ENCODE measurements at regions not wholly inside any gene's neighbourhood (a gene's known extent, or its start where the extent isn't known, plus 50 kb on each side); places are given as distances from the start of the nearest gene placed in this dataset.
A peak's percentile ranks its signal among the peaks of the same experiment; 100 is the strongest.

- Histone ChIP-seq H3K4me2 (ENCODE audit: control insufficient read depth, extremely low read depth, insufficient read depth, low read depth, low read length) (no peak overlapping the region), H3K4me3 (ENCODE audit: control insufficient read depth in 2 of 3, extremely low read depth in 1 of 3, insufficient read depth in 2 of 3, low read depth in 1 of 3, low read length in 3 of 3) (no peak overlapping the region), H3K9me3 (ENCODE audit: control insufficient read depth, low read depth, low read length) (no peaks in the 10 kb centered on the region), H3K4me1 (ENCODE audit: control insufficient read depth, extremely low read depth, insufficient read depth, low read length) (peaks cover 20% of the 10 kb centered on the region), H3K9ac (ENCODE audit: control insufficient read depth, extremely low read depth, insufficient read depth, low read length) (no peak overlapping the region), H3K9me1 (ENCODE audit: control insufficient read depth, extremely low read depth, insufficient read depth, low read length) (no peaks in the 10 kb centered on the region), H3K27ac (ENCODE audit: control insufficient read depth, insufficient read depth, low read length) (no peak overlapping the region), H4K20me1 (ENCODE audit: control insufficient read depth, extremely low read depth, insufficient read depth, low read length) (no peaks in the 10 kb centered on the region), H3K36me3 (ENCODE audit: control insufficient read depth in 2 of 2, extremely low read depth in 1 of 2, insufficient read depth in 2 of 2, low read length in 2 of 2) (no peaks in the 10 kb centered on the region), H2AFZ (ENCODE audit: control insufficient read depth, low read length) (no peak overlapping the region), H3K79me2 (ENCODE audit: control insufficient read depth, insufficient read depth, low read length) (no peaks in the 10 kb centered on the region), H3K27me3 (ENCODE audit: control insufficient read depth, extremely low read depth, insufficient read depth, low read length) (no peaks in the 10 kb centered on the region)
- TF ChIP-seq, protein P1, sequence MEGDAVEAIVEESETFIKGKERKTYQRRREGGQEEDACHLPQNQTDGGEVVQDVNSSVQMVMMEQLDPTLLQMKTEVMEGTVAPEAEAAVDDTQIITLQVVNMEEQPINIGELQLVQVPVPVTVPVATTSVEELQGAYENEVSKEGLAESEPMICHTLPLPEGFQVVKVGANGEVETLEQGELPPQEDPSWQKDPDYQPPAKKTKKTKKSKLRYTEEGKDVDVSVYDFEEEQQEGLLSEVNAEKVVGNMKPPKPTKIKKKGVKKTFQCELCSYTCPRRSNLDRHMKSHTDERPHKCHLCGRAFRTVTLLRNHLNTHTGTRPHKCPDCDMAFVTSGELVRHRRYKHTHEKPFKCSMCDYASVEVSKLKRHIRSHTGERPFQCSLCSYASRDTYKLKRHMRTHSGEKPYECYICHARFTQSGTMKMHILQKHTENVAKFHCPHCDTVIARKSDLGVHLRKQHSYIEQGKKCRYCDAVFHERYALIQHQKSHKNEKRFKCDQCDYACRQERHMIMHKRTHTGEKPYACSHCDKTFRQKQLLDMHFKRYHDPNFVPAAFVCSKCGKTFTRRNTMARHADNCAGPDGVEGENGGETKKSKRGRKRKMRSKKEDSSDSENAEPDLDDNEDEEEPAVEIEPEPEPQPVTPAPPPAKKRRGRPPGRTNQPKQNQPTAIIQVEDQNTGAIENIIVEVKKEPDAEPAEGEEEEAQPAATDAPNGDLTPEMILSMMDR (optimal IDR thresholded peaks at IDR 0.05 in 1 of 3, IDR thresholded peaks at IDR 0.05 in 1 of 3, conservative IDR thresholded peaks at IDR 0.05 in 1 of 3; ENCODE audit: extremely low read depth in 1 of 3, insufficient read depth in 2 of 3, low read length in 3 of 3) = no peak
- TF ChIP-seq EZH2 (IDR thresholded peaks at IDR 0.05; ENCODE audit: low read length) = no peak
- dilution Hi-C loops (cut with MboI; ENCODE audit: extremely low pct_ligation_motif_present, low sequenced_read_pairs) = no loop called here
- no peak for DNase-seq (ENCODE audit: low read depth, low spot score)
- FAIRE-seq = no peak
These were observed 316.9 kb downstream of the DAD1 start for GRCh38 chr14:22271838-22272799.

GRCh38 chr14:22268875-22269274, 320.1 kb downstream of the DAD1 start:
- FAIRE-seq = peak; percentile 85
- H3K4me2 ChIP-seq (ENCODE audit: control insufficient read depth, extremely low read depth, insufficient read depth, low read depth, low read length) = peak overlapping the region; percentile 67
- H3K9me1 ChIP-seq (ENCODE audit: control insufficient read depth, extremely low read depth, insufficient read depth, low read length) = peaks cover 2% of the 10 kb centered on the region
- H3K36me3 ChIP-seq (ENCODE audit: control insufficient read depth in 2 of 2, extremely low read depth in 1 of 2, insufficient read depth in 2 of 2, low read length in 2 of 2) = no peaks in the 10 kb centered on the region
- H3K4me1 ChIP-seq (ENCODE audit: control insufficient read depth, extremely low read depth, insufficient read depth, low read length) = peaks cover 41% of the 10 kb centered on the region
- dilution Hi-C loops (cut with MboI; ENCODE audit: extremely low pct_ligation_motif_present, low sequenced_read_pairs) = no loop called here
- H4K20me1 ChIP-seq (ENCODE audit: control insufficient read depth, extremely low read depth, insufficient read depth, low read length) = no peaks in the 10 kb centered on the region
- H3K27me3 ChIP-seq (ENCODE audit: control insufficient read depth, extremely low read depth, insufficient read depth, low read length) = no peaks in the 10 kb centered on the region
- H3K27ac ChIP-seq (ENCODE audit: control insufficient read depth, insufficient read depth, low read length) = no peak overlapping the region
- TF ChIP-seq EZH2 (IDR thresholded peaks at IDR 0.05; ENCODE audit: low read length) = no peak
- TF ChIP-seq, protein P1 (optimal IDR thresholded peaks at IDR 0.05 in 1 of 3, IDR thresholded peaks at IDR 0.05 in 1 of 3, conservative IDR thresholded peaks at IDR 0.05 in 1 of 3; ENCODE audit: extremely low read depth in 1 of 3, insufficient read depth in 2 of 3, low read length in 3 of 3) = no peak
- H3K9ac ChIP-seq (ENCODE audit: control insufficient read depth, extremely low read depth, insufficient read depth, low read length) = no peak overlapping the region
- DNase-seq (ENCODE audit: low read depth, low spot score) = peak; percentile 68
- no peak overlapping the region for H2AFZ ChIP-seq (ENCODE audit: control insufficient read depth, low read length)
- peak overlapping the region in 1 of 3 experiments; percentile 7 for H3K4me3 ChIP-seq (ENCODE audit: control insufficient read depth in 2 of 3, extremely low read depth in 1 of 3, insufficient read depth in 2 of 3, low read depth in 1 of 3, low read length in 3 of 3)
- no peaks in the 10 kb centered on the region for H3K79me2 ChIP-seq (ENCODE audit: control insufficient read depth, insufficient read depth, low read length)
- H3K9me3 ChIP-seq (ENCODE audit: control insufficient read depth, low read depth, low read length) = no peaks in the 10 kb centered on the region
